NCI-H2196 treated with DMSO at 0.1 percent for 48 hours (cell line): ENCODE measurements at regions not wholly inside any gene's neighbourhood (a gene's known extent, or its start where the extent isn't known, plus 50 kb on each side); places are given as distances from the start of the nearest gene placed in this dataset.
A peak's percentile ranks its signal among the peaks of the same experiment; 100 is the strongest.

Experiments used
- DNase-seq: peaks from one replicate; lab custom pipeline; 2025; ENCODE audit not compliant: unreplicated experiment; lab: John Stamatoyannopoulos, UW

GRCh38 chr15:100810831-100811230 is 68.8 kb upstream of the ALDH1A3 start:
- no peak for DNase-seq

GRCh38 chr15:100812802-100813201 is 66.8 kb upstream of the ALDH1A3 start:
- no peak for DNase-seq

GRCh38 chr15:100818927-100819326 is 60.7 kb upstream of the ALDH1A3 start:
- peak; percentile 1 for DNase-seq

GRCh38 chr15:100820528-100820927 is 59.1 kb upstream of the ALDH1A3 start:
- DNase-seq, result no peak

GRCh38 chr15:100821327-100821726 is 58.3 kb upstream of the ALDH1A3 start:
- DNase-seq, result no peak

- DNase-seq, result no peak
Observed at GRCh38 chr15:100824211-100824610, 55.4 kb upstream of the ALDH1A3 start.

- DNase-seq, result no peak
Observed at GRCh38 chr15:100829457-100829856, 50.2 kb upstream of the ALDH1A3 start.
